Loucy (cell line): ENCODE measurements at regions not wholly inside any gene's neighbourhood (a gene's known extent, or its start where the extent isn't known, plus 50 kb on each side); places are given as distances from the start of the nearest gene placed in this dataset.

Experiments
- H2AFZ ChIP-seq: fragments of 200-600 bp; sonication (generic); 2 replicates; pipeline ENCODE4 v1.6.0; 2016; ENCODE audit warnings: antibody characterized with exemption, mild to moderate bottlenecking, low read length, moderate library complexity
- H3F3A ChIP-seq: fragments of 200-600 bp; 2 replicates; pipeline ENCODE4 v1.6.0; 2016; ENCODE audit warnings: antibody characterized with exemption, low read depth, mild to moderate bottlenecking
- H3K27me3 ChIP-seq: fragments of 200-600 bp; sonication (generic); 2 replicates; pipeline ENCODE4 v1.6.1; 2014; ENCODE audit warnings: low read length, mild to moderate bottlenecking; ENCODE audit not compliant: insufficient read depth, poor library complexity, severe bottlenecking
- H3K36me3 ChIP-seq: fragments of 200-600 bp; sonication (generic); 2 replicates; pipeline ENCODE4 v1.6.1; 2016; ENCODE audit warnings: low read length; ENCODE audit not compliant: insufficient read depth
- H3K4me1 ChIP-seq: fragments of 200-600 bp; sonication (generic); 2 replicates; pipeline ENCODE4 v1.5.1; 2014; ENCODE audit warnings: low read length, mild to moderate bottlenecking; ENCODE audit not compliant: insufficient read depth, poor library complexity, severe bottlenecking
- H3K4me2 ChIP-seq: fragments of 200-600 bp; sonication (generic); 2 replicates; pipeline ENCODE4 v1.6.0; 2014; ENCODE audit warnings: antibody characterized with exemption, low read length, low read depth, mild to moderate bottlenecking; ENCODE audit not compliant: poor library complexity, severe bottlenecking
- H3K4me3 ChIP-seq: fragments of 200-600 bp; sonication (generic); 2 replicates; pipeline ENCODE4 v1.5.1; 2014; ENCODE audit warnings: low read length, mild to moderate bottlenecking, mixed read lengths; ENCODE audit not compliant: poor library complexity, severe bottlenecking
- H3K79me2 ChIP-seq: fragments of 200-600 bp; sonication (generic); 2 replicates; pipeline ENCODE4 v1.6.1; 2014; ENCODE audit warnings: low read length; ENCODE audit not compliant: insufficient read depth
- H3K9ac ChIP-seq: fragments of 200-600 bp; sonication (generic); 2 replicates; pipeline ENCODE4 v1.6.0; 2014; ENCODE audit warnings: mild to moderate bottlenecking, low read depth, low read length, moderate library complexity; ENCODE audit not compliant: poor library complexity, severe bottlenecking
- H3K9me2 ChIP-seq: fragments of 200-600 bp; sonication (generic); replicated peaks from 2 replicates; pipeline ENCODE4 v1.6.1; 2016; ENCODE audit warnings: low read depth, low read length, mixed read lengths
- H3K9me3 ChIP-seq: fragments of 200-600 bp; sonication (generic); 2 replicates; pipeline ENCODE4 v1.6.1; 2014; ENCODE audit warnings: mild to moderate bottlenecking, antibody characterized with exemption, low read length, low read depth; ENCODE audit not compliant: insufficient read depth
- H4K20me1 ChIP-seq: fragments of 200-600 bp; sonication (generic); 2 replicates; pipeline ENCODE4 v1.6.0; 2014; ENCODE audit warnings: antibody characterized with exemption, low read length, mild to moderate bottlenecking; ENCODE audit not compliant: insufficient read depth, poor library complexity, severe bottlenecking
- CTCF ChIP-seq: fragments of 200-600 bp; sonication (generic); conservative IDR thresholded peaks from 2 replicates; pipeline ENCODE4 v1.5.1; 2014; ENCODE audit warnings: mild to moderate bottlenecking, antibody characterized with exemption, low read length
- EZH2phosphoT487 ChIP-seq: fragments of 200-600 bp; IDR thresholded peaks from 2 replicates; pipeline ENCODE4 v1.6.1; 2018; ENCODE audit warnings: antibody characterized with exemption, mild to moderate bottlenecking, moderate library complexity, borderline replicate concordance

GRCh38 chr2:236874866-236875481 lies 210.7 kb upstream of the COPS8 start:
- H3F3A ChIP-seq = no peaks in the 10 kb centered on the region
- no peaks in the 10 kb centered on the region for H3K4me1 ChIP-seq
- H3K9ac ChIP-seq = no peak overlapping the region
- TF ChIP-seq CTCF (no peak), EZH2phosphoT487 (no peak)
- no peak overlapping the region for H3K4me2 ChIP-seq
- no peaks in the 10 kb centered on the region for H3K36me3 ChIP-seq
- no peak overlapping the region for H2AFZ ChIP-seq
- no peaks in the 10 kb centered on the region for H3K9me2 ChIP-seq
- no peaks in the 10 kb centered on the region for H3K9me3 ChIP-seq
- no peaks in the 10 kb centered on the region for H4K20me1 ChIP-seq
- H3K4me3 ChIP-seq = no peak overlapping the region
- H3K79me2 ChIP-seq = no peaks in the 10 kb centered on the region
- no peaks in the 10 kb centered on the region for H3K27me3 ChIP-seq

GRCh38 chr2:236875906-236876505 lies 209.7 kb upstream of the COPS8 start:
- H3K27me3 ChIP-seq = no peaks in the 10 kb centered on the region
- no peaks in the 10 kb centered on the region for H3K4me1 ChIP-seq
- H4K20me1 ChIP-seq = no peaks in the 10 kb centered on the region
- no peaks in the 10 kb centered on the region for H3K9me3 ChIP-seq
- no peak overlapping the region for H2AFZ ChIP-seq
- H3K36me3 ChIP-seq = no peaks in the 10 kb centered on the region
- no peaks in the 10 kb centered on the region for H3F3A ChIP-seq
- TF ChIP-seq EZH2phosphoT487 (no peak), CTCF (no peak)
- H3K9me2 ChIP-seq = no peaks in the 10 kb centered on the region
- no peak overlapping the region for H3K4me2 ChIP-seq
- H3K9ac ChIP-seq = no peak overlapping the region
- H3K4me3 ChIP-seq = no peak overlapping the region
- no peaks in the 10 kb centered on the region for H3K79me2 ChIP-seq

- TF ChIP-seq CTCF (no peak), EZH2phosphoT487 (no peak)
- Histone ChIP-seq H3K4me2 (no peak overlapping the region), H3K4me3 (no peak overlapping the region), H3K9me2 (no peaks in the 10 kb centered on the region), H3F3A (no peaks in the 10 kb centered on the region), H3K27me3 (no peaks in the 10 kb centered on the region), H3K36me3 (no peaks in the 10 kb centered on the region), H3K79me2 (no peaks in the 10 kb centered on the region), H4K20me1 (no peaks in the 10 kb centered on the region), H3K9ac (no peak overlapping the region), H3K4me1 (no peaks in the 10 kb centered on the region), H3K9me3 (no peaks in the 10 kb centered on the region), H2AFZ (no peak overlapping the region)
Observed at GRCh38 chr2:236876642-236877041, 209.0 kb upstream of the COPS8 start.
